ENCODE measurements at regions not wholly inside any gene's neighbourhood (a gene's known extent, or its start where the extent isn't known, plus 50 kb on each side); places are given as distances from the start of the nearest gene placed in this dataset.

DNA sequence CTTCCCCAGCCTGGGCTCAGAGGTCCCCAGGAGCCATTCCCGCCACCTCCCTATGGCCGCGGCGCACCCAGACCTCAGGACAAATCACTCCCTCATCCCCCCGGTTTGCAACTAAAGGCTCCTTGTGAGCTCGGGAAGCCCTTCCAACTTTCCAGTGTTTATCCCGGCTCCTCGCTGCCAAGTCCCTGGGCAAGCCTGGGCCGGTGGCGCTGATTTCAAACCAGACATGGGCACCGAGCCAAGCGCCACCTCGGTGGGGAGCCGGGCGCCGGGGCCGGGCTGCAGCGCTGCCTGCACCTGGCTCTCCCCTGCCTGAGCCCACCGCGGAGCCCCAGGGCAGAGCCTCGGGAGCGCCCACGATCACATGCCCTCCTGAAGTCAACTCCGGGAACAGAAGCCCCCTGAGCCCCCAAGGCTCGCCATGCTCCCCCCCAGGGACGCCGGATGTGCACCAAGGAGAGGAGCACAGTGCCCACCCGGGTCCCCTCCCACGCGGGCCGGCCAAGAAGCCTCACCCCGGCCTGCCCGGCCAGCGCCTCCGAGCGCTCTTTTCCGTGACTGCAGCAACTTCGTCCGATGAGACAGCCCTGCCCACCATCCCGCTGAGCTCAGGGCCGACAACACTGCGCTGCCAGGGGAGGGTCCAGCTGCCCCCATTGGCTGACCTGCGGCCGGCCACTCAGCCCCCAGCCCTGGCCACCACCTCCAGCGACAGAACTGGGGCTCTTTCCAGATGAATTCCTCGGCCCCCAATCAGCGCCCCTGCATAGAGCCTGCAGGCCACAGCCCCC is 50.0 kb downstream of the NCOR2 start:
- WGBS, 4 donors = 3 to 17% (median 8%) methylated on average over 16 to 47 of the region's 47 CpGs
- peak overlapping the region; percentile 90 to 100 (median 95) for H3K27ac ChIP-seq
- DNase-seq = peak; percentile 81 to 89 (median 86)
- ATAC-seq = peak; percentile 22 to 31 (median 26)
- peak overlapping the region; percentile 35 to 81 (median 58) for H3K4me3 ChIP-seq
- H3K27me3 ChIP-seq = no peaks in the 10 kb centered on the region
- peaks cover 0 to 14% (median 0%) of the 10 kb centered on the region in 9 donors for H3K36me3 ChIP-seq
- intact Hi-C loops (cut with DNase I) = loop anchor here in 9 of 10 donors (1.0 to 10.0 kb wide), 16 partner anchors 35 to 397 kb away; partner anchors contain the start of genes NCOR2 (in 5 of the 9) and UBC (in 1 of the 9)
- H3K9me3 ChIP-seq = no peaks in the 10 kb centered on the region
- peaks cover 15 to 98% (median 85%) of the 10 kb centered on the region in 12 donors for H3K4me1 ChIP-seq
- no peak for TF ChIP-seq POLR2A (IDR thresholded peaks at IDR 0.05)
- TF ChIP-seq, protein P1, sequence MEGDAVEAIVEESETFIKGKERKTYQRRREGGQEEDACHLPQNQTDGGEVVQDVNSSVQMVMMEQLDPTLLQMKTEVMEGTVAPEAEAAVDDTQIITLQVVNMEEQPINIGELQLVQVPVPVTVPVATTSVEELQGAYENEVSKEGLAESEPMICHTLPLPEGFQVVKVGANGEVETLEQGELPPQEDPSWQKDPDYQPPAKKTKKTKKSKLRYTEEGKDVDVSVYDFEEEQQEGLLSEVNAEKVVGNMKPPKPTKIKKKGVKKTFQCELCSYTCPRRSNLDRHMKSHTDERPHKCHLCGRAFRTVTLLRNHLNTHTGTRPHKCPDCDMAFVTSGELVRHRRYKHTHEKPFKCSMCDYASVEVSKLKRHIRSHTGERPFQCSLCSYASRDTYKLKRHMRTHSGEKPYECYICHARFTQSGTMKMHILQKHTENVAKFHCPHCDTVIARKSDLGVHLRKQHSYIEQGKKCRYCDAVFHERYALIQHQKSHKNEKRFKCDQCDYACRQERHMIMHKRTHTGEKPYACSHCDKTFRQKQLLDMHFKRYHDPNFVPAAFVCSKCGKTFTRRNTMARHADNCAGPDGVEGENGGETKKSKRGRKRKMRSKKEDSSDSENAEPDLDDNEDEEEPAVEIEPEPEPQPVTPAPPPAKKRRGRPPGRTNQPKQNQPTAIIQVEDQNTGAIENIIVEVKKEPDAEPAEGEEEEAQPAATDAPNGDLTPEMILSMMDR (IDR thresholded peaks at IDR 0.05) = peak in 1 of 12 donors; percentile 6

DNA sequence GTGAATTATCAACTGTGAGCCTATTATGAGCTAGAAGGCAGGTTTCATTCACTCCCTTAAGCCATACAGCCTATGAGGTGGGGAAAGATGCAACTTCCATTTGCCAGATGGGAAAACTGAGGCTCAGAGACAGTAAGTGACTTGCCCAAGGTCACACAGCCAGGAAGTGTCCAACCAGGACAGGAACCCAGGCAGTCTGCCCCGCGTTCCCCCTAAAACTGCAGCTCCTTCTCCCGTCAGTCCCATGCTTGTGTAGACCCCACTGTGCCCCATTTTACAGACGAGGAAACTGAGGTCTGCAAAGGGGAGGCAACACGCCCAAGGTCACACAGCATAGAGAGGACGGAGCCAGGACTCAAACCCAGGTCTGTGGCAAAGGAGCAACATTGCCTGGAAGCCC is 50.6 kb downstream of the NCOR2 start:
- Histone ChIP-seq H3K27ac (peak overlapping the region; percentile 90 to 100 (median 95)), H3K4me1 (peaks cover 15 to 97% (median 85%) of the 10 kb centered on the region in 12 donors), H3K4me3 (peak overlapping the region; percentile 35 to 81 (median 58)), H3K36me3 (peaks cover 0 to 15% (median 3%) of the 10 kb centered on the region in 9 donors), H3K9me3 (peaks cover 0 to 3% (median 0%) of the 10 kb centered on the region in 12 donors), H3K27me3 (no peaks in the 10 kb centered on the region)
- 51 to 63% (median 57%) methylated on average over 5 to 6 of the region's 6 CpGs for WGBS, 4 donors
- DNase-seq (no peak), ATAC-seq (no peak)
- TF ChIP-seq, protein P1 (IDR thresholded peaks at IDR 0.05) = no peak
- TF ChIP-seq POLR2A (IDR thresholded peaks at IDR 0.05) = no peak
- intact Hi-C loops (cut with DNase I) = loop anchor here in 7 of 10 donors (5.0 to 10.0 kb wide), 14 partner anchors 35 to 398 kb away; partner anchors contain the start of genes NCOR2 (in 1 of the 7) and UBC (in 1 of the 7)

DNA sequence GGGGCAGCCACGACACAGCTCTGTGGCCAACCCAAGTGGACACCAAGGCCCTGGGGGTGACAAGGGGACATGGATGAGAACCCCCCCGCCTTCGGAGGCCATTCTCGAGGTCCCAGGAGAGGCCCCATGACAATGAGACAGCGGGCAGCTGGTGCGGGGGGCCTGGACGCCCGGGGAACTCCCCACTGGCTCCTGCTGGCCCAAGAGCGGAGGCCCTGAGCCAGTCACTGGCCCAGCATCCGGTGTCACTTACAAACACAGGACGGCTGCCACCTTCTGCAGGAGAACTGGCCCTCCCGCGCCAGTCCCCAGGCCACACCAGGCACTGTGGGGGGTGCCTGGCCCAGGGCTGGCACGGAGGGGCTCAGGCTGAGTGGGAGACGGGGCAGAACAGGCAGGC is 51.4 kb downstream of the NCOR2 start:
- peaks cover 0 to 12% (median 3%) of the 10 kb centered on the region in 9 donors for H3K36me3 ChIP-seq
- DNase-seq (peak in 3 of 5 donors; percentile 32 to 77 (median 65)), ATAC-seq (no peak)
- peak overlapping the region in 9 of 12 donors; percentile 48 to 81 (median 64) for H3K4me3 ChIP-seq
- TF ChIP-seq POLR2A (IDR thresholded peaks at IDR 0.05) = no peak
- TF ChIP-seq, protein P1 (IDR thresholded peaks at IDR 0.05) = no peak
- peak overlapping the region; percentile 90 to 100 (median 95) for H3K27ac ChIP-seq
- intact Hi-C loops (cut with DNase I) = loop anchor here in 7 of 10 donors (5.0 to 10.0 kb wide), 14 partner anchors 36 to 399 kb away; partner anchors contain the start of genes NCOR2 (in 1 of the 7) and UBC (in 1 of the 7)
- peaks cover 0 to 3% (median 0%) of the 10 kb centered on the region in 12 donors for H3K9me3 ChIP-seq
- no peaks in the 10 kb centered on the region for H3K27me3 ChIP-seq
- H3K4me1 ChIP-seq = peaks cover 15 to 97% (median 82%) of the 10 kb centered on the region in 12 donors
- WGBS, 4 donors = 40 to 63% (median 48%) methylated on average over 11 to 15 of the region's 15 CpGs
